ENCODE measurements at regions not wholly inside any gene's neighbourhood (a gene's known extent, or its start where the extent isn't known, plus 50 kb on each side); places are given as distances from the start of the nearest gene placed in this dataset.

- intact Hi-C loops (cut with DNase I), result no loop called here
- no peaks in the 10 kb centered on the region for H3K27me3 ChIP-seq
- H3K27ac ChIP-seq, result no peak overlapping the region
- H3K36me3 ChIP-seq, result no peaks in the 10 kb centered on the region
- 72 to 76% (median 73%) methylated on average over 6 to 7 of the region's 7 CpGs for WGBS, 4 donors
- H3K4me3 ChIP-seq, result no peak overlapping the region
- no peaks in the 10 kb centered on the region for H3K4me1 ChIP-seq
- DNase-seq (no peak), ATAC-seq (no peak)
- no peaks in the 10 kb centered on the region for H3K9me3 ChIP-seq
- TF ChIP-seq POLR2A (IDR thresholded peaks at IDR 0.05), result no peak
- TF ChIP-seq, protein P1, sequence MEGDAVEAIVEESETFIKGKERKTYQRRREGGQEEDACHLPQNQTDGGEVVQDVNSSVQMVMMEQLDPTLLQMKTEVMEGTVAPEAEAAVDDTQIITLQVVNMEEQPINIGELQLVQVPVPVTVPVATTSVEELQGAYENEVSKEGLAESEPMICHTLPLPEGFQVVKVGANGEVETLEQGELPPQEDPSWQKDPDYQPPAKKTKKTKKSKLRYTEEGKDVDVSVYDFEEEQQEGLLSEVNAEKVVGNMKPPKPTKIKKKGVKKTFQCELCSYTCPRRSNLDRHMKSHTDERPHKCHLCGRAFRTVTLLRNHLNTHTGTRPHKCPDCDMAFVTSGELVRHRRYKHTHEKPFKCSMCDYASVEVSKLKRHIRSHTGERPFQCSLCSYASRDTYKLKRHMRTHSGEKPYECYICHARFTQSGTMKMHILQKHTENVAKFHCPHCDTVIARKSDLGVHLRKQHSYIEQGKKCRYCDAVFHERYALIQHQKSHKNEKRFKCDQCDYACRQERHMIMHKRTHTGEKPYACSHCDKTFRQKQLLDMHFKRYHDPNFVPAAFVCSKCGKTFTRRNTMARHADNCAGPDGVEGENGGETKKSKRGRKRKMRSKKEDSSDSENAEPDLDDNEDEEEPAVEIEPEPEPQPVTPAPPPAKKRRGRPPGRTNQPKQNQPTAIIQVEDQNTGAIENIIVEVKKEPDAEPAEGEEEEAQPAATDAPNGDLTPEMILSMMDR (IDR thresholded peaks at IDR 0.05), result no peak
Observed at GRCh38 chr12:131192951-131193350, 239.2 kb downstream of the ADGRD1 start.

- TF ChIP-seq POLR2A (IDR thresholded peaks at IDR 0.05), result no peak
- TF ChIP-seq, protein P1 (IDR thresholded peaks at IDR 0.05), result no peak
- DNase-seq (no peak), ATAC-seq (no peak)
- WGBS, 4 donors, result 71 to 91% (median 77%) methylated on average over 5 of the region's 5 CpGs
- Histone ChIP-seq H3K4me3 (no peak overlapping the region), H3K27ac (no peak overlapping the region), H3K4me1 (no peaks in the 10 kb centered on the region), H3K36me3 (no peaks in the 10 kb centered on the region), H3K27me3 (no peaks in the 10 kb centered on the region), H3K9me3 (no peaks in the 10 kb centered on the region)
- intact Hi-C loops (cut with DNase I), result no loop called here
Observed at GRCh38 chr12:131194166-131194565, 240.5 kb downstream of the ADGRD1 start.

- Histone ChIP-seq H3K4me3 (no peak overlapping the region), H3K4me1 (no peaks in the 10 kb centered on the region), H3K9me3 (no peaks in the 10 kb centered on the region), H3K27me3 (no peaks in the 10 kb centered on the region), H3K36me3 (no peaks in the 10 kb centered on the region), H3K27ac (no peak overlapping the region)
- TF ChIP-seq, protein P1 (IDR thresholded peaks at IDR 0.05), result no peak
- no peak for TF ChIP-seq POLR2A (IDR thresholded peaks at IDR 0.05)
- WGBS, 4 donors, result 85 to 95% (median 89%) methylated on average over 7 to 9 of the region's 9 CpGs
- DNase-seq (no peak), ATAC-seq (no peak)
- intact Hi-C loops (cut with DNase I), result no loop called here
Observed at GRCh38 chr12:131195796-131196195, 242.1 kb downstream of the ADGRD1 start.

DNA sequence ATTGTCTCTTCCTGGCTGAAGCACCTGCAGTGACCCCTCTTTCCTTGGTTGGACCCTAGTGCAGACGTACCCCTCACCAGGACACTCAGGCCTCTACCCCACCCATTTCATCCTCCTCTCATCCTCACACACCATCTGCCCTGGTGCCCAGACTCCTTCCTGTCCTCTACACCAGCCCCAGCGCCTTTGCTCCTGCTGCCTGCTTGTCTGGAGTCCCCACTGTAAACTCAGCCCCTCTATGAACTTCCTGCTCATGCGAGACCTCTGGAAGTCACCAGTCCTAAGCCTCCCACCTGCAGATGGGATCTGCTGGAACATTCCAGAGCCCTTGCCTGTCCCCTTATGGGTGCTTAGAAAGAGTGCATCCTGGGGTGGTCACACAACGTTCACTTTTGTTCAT is 242.5 kb downstream of the ADGRD1 start:
- intact Hi-C loops (cut with DNase I), result no loop called here
- Histone ChIP-seq H3K27ac (no peak overlapping the region), H3K36me3 (no peaks in the 10 kb centered on the region), H3K4me1 (no peaks in the 10 kb centered on the region), H3K4me3 (no peak overlapping the region), H3K9me3 (no peaks in the 10 kb centered on the region), H3K27me3 (no peaks in the 10 kb centered on the region)
- TF ChIP-seq, protein P1 (IDR thresholded peaks at IDR 0.05), result no peak
- no peak for TF ChIP-seq POLR2A (IDR thresholded peaks at IDR 0.05)
- ATAC-seq (no peak), DNase-seq (no peak)
- WGBS, 4 donors, result 69 to 82% (median 76%) methylated on average over 4 of the region's 4 CpGs
